ENCODE measurements at regions not wholly inside any gene's neighbourhood (a gene's known extent, or its start where the extent isn't known, plus 50 kb on each side); places are given as distances from the start of the nearest gene placed in this dataset.
"Not testable (repeated sequence)": the region's sequence is repeated elsewhere in the genome, so short reads cannot be mapped to it uniquely, and the experiment has no call there.

- TF ChIP-seq CTCF (IDR thresholded peaks at IDR 0.05): no peak
- Histone ChIP-seq H3K27ac (no peak overlapping the region), H3K4me3 (no peak overlapping the region)
- no peak for DNase-seq (ENCODE audit: low spot score)
These were observed 667.9 kb upstream of the ARRDC3 start for GRCh38 chr5:92050970-92051369.

- no peak for DNase-seq (ENCODE audit: low spot score)
These were observed 659.0 kb upstream of the ARRDC3 start for GRCh38 chr5:92041911-92042660.

GRCh38 chr5:92041206-92041605 lies 658.1 kb upstream of the ARRDC3 start:
- Histone ChIP-seq H3K27ac (no peak overlapping the region), H3K4me3 (no peak overlapping the region)
- TF ChIP-seq CTCF (IDR thresholded peaks at IDR 0.05): no peak
- DNase-seq (ENCODE audit: low spot score): no peak

More at GRCh38 chr5:92041911-92042660, 659.0 kb upstream of the ARRDC3 start:
- no peak overlapping the region for H3K4me3 ChIP-seq
- no peak for TF ChIP-seq CTCF (IDR thresholded peaks at IDR 0.05)
- no peak overlapping the region for H3K27ac ChIP-seq

- H3K27ac ChIP-seq; DNase-seq (ENCODE audit: low spot score); H3K4me3 ChIP-seq: not testable (repeated sequence)
These were observed 646.7 kb upstream of the ARRDC3 start for GRCh38 chr5:92029792-92030191.

GRCh38 chr5:92023555-92023954 lies 640.4 kb upstream of the ARRDC3 start:
- Histone ChIP-seq H3K27ac (no peak overlapping the region), H3K4me3 (no peak overlapping the region)
- no peak for TF ChIP-seq CTCF (IDR thresholded peaks at IDR 0.05)
- DNase-seq (ENCODE audit: low spot score): no peak

- no peak overlapping the region for H3K27ac ChIP-seq
These were observed 640.0 kb upstream of the ARRDC3 start for GRCh38 chr5:92023141-92023471.

GRCh38 chr5:92022415-92023140 lies 639.5 kb upstream of the ARRDC3 start:
- Histone ChIP-seq H3K4me3 (no peak overlapping the region), H3K27ac (no peak overlapping the region)
- DNase-seq (ENCODE audit: low spot score): no peak
- TF ChIP-seq CTCF (IDR thresholded peaks at IDR 0.05): no peak

More at GRCh38 chr5:92023141-92023471, 640.0 kb upstream of the ARRDC3 start:
- TF ChIP-seq CTCF (IDR thresholded peaks at IDR 0.05): no peak
- DNase-seq (ENCODE audit: low spot score): no peak
- no peak overlapping the region for H3K4me3 ChIP-seq
